Fibroblast of lung (primary cell): ENCODE measurements at regions not wholly inside any gene's neighbourhood (a gene's known extent, or its start where the extent isn't known, plus 50 kb on each side); places are given as distances from the start of the nearest gene placed in this dataset.

ENCODE experiments used
- CTCF ChIP-seq, 2 donors: IDR thresholded peaks in 1 of 2; conservative IDR thresholded peaks in 1 of 2; 1 replicate in 1 of 2; 2 replicates in 1 of 2; pipeline ENCODE4 v1.5.1; 2011 to 2012; ENCODE audit warnings: low read length in 2 of 2, control low read depth in 1 of 2, inconsistent platforms in 1 of 2, low read depth in 1 of 2, mild to moderate bottlenecking in 1 of 2
- EZH2 ChIP-seq: IDR thresholded peaks from 2 replicates; pipeline ENCODE4 v1.5.1; 2012; ENCODE audit warnings: low read length, control low read depth, mild to moderate bottlenecking; ENCODE audit errors: missing control alignments

DNA sequence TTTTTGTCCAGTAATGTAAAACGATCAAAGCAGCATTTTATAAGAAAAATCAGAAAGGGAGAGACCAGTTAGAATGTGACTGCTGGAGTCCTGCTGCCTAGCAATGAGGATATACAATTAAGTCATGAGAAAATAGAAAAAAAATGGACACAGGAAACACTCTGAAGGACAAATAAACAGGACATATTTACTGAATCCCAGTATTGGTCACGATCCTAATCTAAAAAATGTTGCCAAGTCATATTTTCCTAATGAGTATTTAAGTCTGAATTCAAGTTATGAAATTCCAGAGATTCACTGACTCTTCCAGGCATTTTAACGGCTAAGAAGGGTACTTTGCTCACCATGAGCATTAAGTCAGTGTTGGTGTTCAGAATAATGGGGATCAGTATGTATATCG, 154.3 kb upstream of the CCDC54 start:
- TF ChIP-seq CTCF (conservative IDR thresholded peaks at IDR 0.05 in 1 of 2, IDR thresholded peaks at IDR 0.05 in 1 of 2; ENCODE audit: low read depth in 1 of 2, low read length in 2 of 2) = no peak
- no peak for TF ChIP-seq EZH2
